GM19467 (cell line): ENCODE measurements at regions not wholly inside any gene's neighbourhood (a gene's known extent, or its start where the extent isn't known, plus 50 kb on each side); places are given as distances from the start of the nearest gene placed in this dataset.

Source experiments
- ATAC-seq: cut with Tn5 transposase; IDR thresholded peaks from one replicate; pipeline ENCODE4 v1.9.1; 2021; ENCODE audit warnings: mild to moderate bottlenecking, moderate library complexity; ENCODE audit not compliant: unreplicated experiment

- ATAC-seq: no peak
Measured at GRCh38 chr5:30103452-30104202, 1089.9 kb upstream of the CDH6 start.

GRCh38 chr5:30103052-30103451 is 1090.4 kb upstream of the CDH6 start:
- no peak for ATAC-seq

- ATAC-seq: no peak
Measured at GRCh38 chr5:30102185-30102584, 1091.3 kb upstream of the CDH6 start.

- ATAC-seq: no peak
Measured at GRCh38 chr5:30100929-30101328, 1092.6 kb upstream of the CDH6 start.

- no peak for ATAC-seq
Measured at GRCh38 chr5:30100148-30100713, 1093.3 kb upstream of the CDH6 start.

GRCh38 chr5:30099634-30100033 is 1093.9 kb upstream of the CDH6 start:
- ATAC-seq: no peak

GRCh38 chr5:30098940-30099339 is 1094.5 kb upstream of the CDH6 start:
- no peak for ATAC-seq

GRCh38 chr5:30092548-30092947 is 1100.9 kb upstream of the CDH6 start:
- no peak for ATAC-seq

- ATAC-seq: no peak
Measured at GRCh38 chr5:30069441-30070263, 1123.8 kb upstream of the CDH6 start.

- no peak for ATAC-seq
Measured at GRCh38 chr5:30063503-30063902, 1130.0 kb upstream of the CDH6 start.

- no peak for ATAC-seq
Measured at GRCh38 chr5:30051976-30052375, 1141.5 kb upstream of the CDH6 start.

- no peak for ATAC-seq
Measured at GRCh38 chr5:30050056-30050815, 1143.2 kb upstream of the CDH6 start.

GRCh38 chr5:30042677-30043076 is 1150.8 kb upstream of the CDH6 start:
- ATAC-seq: no peak

GRCh38 chr5:30041831-30042385 is 1151.6 kb upstream of the CDH6 start:
- no peak for ATAC-seq

- no peak for ATAC-seq
Measured at GRCh38 chr5:30041291-30041690, 1152.2 kb upstream of the CDH6 start.

- ATAC-seq: no peak
Measured at GRCh38 chr5:30040488-30041118, 1152.9 kb upstream of the CDH6 start.

GRCh38 chr5:30039379-30039778 is 1154.1 kb upstream of the CDH6 start:
- ATAC-seq: no peak

- ATAC-seq: no peak
Measured at GRCh38 chr5:30034870-30035269, 1158.6 kb upstream of the CDH6 start.

GRCh38 chr5:30030101-30030500 is 1163.4 kb upstream of the CDH6 start:
- no peak for ATAC-seq

- no peak for ATAC-seq
Measured at GRCh38 chr5:30001826-30002225, 1191.7 kb upstream of the CDH6 start.
